22Rv1 (cell line): ENCODE measurements at regions not wholly inside any gene's neighbourhood (a gene's known extent, or its start where the extent isn't known, plus 50 kb on each side); places are given as distances from the start of the nearest gene placed in this dataset.

Experiments
- H3K27ac ChIP-seq: fragments of 450-650 bp; 2 replicates; pipeline ENCODE4 v1.5.1; 2017
- ZFX ChIP-seq: fragments of 450-650 bp; IDR thresholded peaks from 2 replicates; pipeline ENCODE4 v1.6.1; 2017; ENCODE audit warnings: antibody characterized with exemption, borderline replicate concordance
- TF ChIP-seq, protein P1 (sequence below): fragments of 450-650 bp; IDR thresholded peaks from 2 replicates; pipeline ENCODE4 v1.5.1; 2017; ENCODE audit warnings: mild to moderate bottlenecking

GRCh38 chr18:76167845-76168621 is 327.0 kb downstream of the ZNF516 start:
- TF ChIP-seq, protein P1, sequence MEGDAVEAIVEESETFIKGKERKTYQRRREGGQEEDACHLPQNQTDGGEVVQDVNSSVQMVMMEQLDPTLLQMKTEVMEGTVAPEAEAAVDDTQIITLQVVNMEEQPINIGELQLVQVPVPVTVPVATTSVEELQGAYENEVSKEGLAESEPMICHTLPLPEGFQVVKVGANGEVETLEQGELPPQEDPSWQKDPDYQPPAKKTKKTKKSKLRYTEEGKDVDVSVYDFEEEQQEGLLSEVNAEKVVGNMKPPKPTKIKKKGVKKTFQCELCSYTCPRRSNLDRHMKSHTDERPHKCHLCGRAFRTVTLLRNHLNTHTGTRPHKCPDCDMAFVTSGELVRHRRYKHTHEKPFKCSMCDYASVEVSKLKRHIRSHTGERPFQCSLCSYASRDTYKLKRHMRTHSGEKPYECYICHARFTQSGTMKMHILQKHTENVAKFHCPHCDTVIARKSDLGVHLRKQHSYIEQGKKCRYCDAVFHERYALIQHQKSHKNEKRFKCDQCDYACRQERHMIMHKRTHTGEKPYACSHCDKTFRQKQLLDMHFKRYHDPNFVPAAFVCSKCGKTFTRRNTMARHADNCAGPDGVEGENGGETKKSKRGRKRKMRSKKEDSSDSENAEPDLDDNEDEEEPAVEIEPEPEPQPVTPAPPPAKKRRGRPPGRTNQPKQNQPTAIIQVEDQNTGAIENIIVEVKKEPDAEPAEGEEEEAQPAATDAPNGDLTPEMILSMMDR = no peak
- no peak for TF ChIP-seq ZFX
- H3K27ac ChIP-seq = no peak overlapping the region

GRCh38 chr18:76167410-76167809 is 327.6 kb downstream of the ZNF516 start:
- TF ChIP-seq, protein P1 = no peak
- no peak for TF ChIP-seq ZFX

DNA sequence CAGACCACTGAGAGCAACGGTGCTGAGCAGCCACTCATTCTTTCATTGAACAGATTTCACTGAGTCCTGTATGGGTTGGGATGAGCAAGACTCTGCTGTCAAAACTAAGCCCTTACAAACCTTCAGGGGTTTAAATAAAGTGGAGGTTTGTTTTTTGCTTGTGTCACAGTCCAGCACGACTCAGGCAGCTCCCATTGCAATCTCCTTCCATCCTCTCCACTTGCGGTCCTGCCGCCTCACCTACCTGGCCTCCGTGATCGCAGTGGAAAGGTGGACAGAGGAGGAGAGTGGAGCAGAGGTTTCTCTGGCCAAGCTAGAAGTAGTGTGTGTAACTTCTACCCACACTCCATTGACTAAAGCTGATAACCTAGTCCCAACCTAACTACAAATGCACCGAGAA is 332.2 kb downstream of the ZNF516 start:
- no peak for TF ChIP-seq ZFX
- TF ChIP-seq, protein P1 = no peak

More at GRCh38 chr18:76167410-76167809, 327.6 kb downstream of the ZNF516 start:
- no peak overlapping the region for H3K27ac ChIP-seq

GRCh38 chr18:76161983-76162382 is 333.1 kb downstream of the ZNF516 start:
- TF ChIP-seq, protein P1 = no peak
- no peak for TF ChIP-seq ZFX
- no peak overlapping the region for H3K27ac ChIP-seq

More for the DNA sequence above, 332.2 kb downstream of the ZNF516 start:
- H3K27ac ChIP-seq = no peak overlapping the region

DNA sequence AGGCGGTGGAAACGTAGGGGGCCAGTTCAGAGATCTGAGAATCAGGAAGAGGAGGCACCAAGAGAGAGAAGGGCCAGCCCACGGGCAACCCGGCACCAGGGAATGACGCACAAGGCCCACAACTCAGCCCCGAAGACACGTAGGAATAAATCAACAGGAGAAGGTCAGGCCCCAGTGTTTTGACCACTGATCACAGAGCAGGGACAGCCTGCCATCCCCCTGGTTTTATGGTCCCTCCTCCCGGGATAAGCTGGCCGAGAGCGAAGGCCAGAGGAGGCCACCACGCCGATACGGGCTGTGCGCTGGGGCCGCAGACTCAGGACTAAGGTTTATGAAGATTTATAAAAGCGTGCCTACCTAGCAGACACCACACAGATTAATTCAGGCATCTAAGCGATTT is 341.4 kb downstream of the ZNF516 start:
- TF ChIP-seq ZFX = no peak
- TF ChIP-seq, protein P1 = no peak

GRCh38 chr18:76149734-76150133 is 345.3 kb downstream of the ZNF516 start:
- H3K27ac ChIP-seq = no peak overlapping the region
- no peak for TF ChIP-seq ZFX
- TF ChIP-seq, protein P1 = no peak

More for the DNA sequence above, 341.4 kb downstream of the ZNF516 start:
- H3K27ac ChIP-seq = no peak overlapping the region

DNA sequence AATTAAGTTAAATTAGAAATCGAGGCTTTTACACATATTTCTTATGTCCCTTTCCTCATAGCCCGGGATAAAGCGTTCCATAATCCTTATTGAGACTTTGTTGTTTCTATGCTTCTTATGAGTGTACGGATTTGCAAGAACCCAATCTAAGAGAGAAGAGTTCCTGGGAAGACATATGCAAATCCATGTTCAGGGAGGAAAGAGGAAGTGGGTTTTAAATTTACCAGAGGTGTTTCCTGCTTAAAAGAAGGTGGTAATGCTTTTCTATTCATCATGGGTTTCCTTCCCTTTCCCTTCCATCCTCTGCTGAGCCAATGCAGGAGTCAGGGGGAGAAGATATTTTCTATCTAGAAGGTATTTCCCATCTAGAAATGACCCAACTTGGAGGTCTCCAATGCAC is 345.8 kb downstream of the ZNF516 start:
- H3K27ac ChIP-seq = no peak overlapping the region
- TF ChIP-seq, protein P1 = no peak
- TF ChIP-seq ZFX = no peak
